GM12874 (cell line): ENCODE measurements at regions not wholly inside any gene's neighbourhood (a gene's known extent, or its start where the extent isn't known, plus 50 kb on each side); places are given as distances from the start of the nearest gene placed in this dataset.

Experiments used
- CTCF ChIP-seq: IDR thresholded peaks from 2 replicates; pipeline ENCODE4 v1.5.1; 2011; ENCODE audit warnings: low read depth, mild to moderate bottlenecking, control low read depth, low read length, moderate library complexity; ENCODE audit not compliant: insufficient read depth

GRCh38 chr1:181936768-181937581, 124.5 kb downstream of the ZNF648 start:
- peak; percentile 78 for TF ChIP-seq CTCF

- no peak for TF ChIP-seq CTCF
Observed at GRCh38 chr1:181936269-181936668, 125.2 kb downstream of the ZNF648 start.

GRCh38 chr1:181931873-181932272, 129.6 kb downstream of the ZNF648 start:
- no peak for TF ChIP-seq CTCF

GRCh38 chr1:181930187-181930586, 131.3 kb downstream of the ZNF648 start:
- TF ChIP-seq CTCF = no peak

GRCh38 chr1:181926697-181927096, 134.8 kb downstream of the ZNF648 start:
- TF ChIP-seq CTCF = no peak

GRCh38 chr1:181919542-181919941, 142.0 kb downstream of the ZNF648 start:
- TF ChIP-seq CTCF = no peak

- no peak for TF ChIP-seq CTCF
Observed at GRCh38 chr1:181918880-181919525, 142.5 kb downstream of the ZNF648 start.
